Aorta (tissue), 5 donors: ENCODE measurements at regions not wholly inside any gene's neighbourhood (a gene's known extent, or its start where the extent isn't known, plus 50 kb on each side); places are given as distances from the start of the nearest gene placed in this dataset.

Source experiments
- ATAC-seq: fragments of 200-7000 bp; cut with Tn5 transposase; one replicate; pipeline ENCODE4 v1.9.1; 2022; ENCODE audit warnings: moderate library complexity; ENCODE audit not compliant: low FRiP score
- DNase-seq, 2 donors: peaks; one replicate each; pipeline ENCODE4 v3.0.0-alpha.2; 2020
- H3K27ac ChIP-seq, 2 donors: one replicate each; pipeline ENCODE4 v1.5.1; 2013; ENCODE audit warnings: low read length in 2 of 2, mild to moderate bottlenecking in 2 of 2, moderate library complexity in 2 of 2, control low read depth in 1 of 2, inconsistent platforms in 1 of 2, low read depth in 1 of 2
- H3K27me3 ChIP-seq, 2 donors: one replicate each; pipeline ENCODE4 v1.6.1; 2013; ENCODE audit warnings: control low read depth in 1 of 2, low read length in 1 of 2, mild to moderate bottlenecking in 1 of 2, moderate library complexity in 1 of 2; ENCODE audit not compliant: insufficient read depth in 2 of 2, control insufficient read depth in 1 of 2
- H3K36me3 ChIP-seq, 2 donors: one replicate each; pipeline ENCODE4 v1.6.1; 2013; ENCODE audit warnings: control low read depth in 1 of 2, low read length in 1 of 2, mild to moderate bottlenecking in 1 of 2; ENCODE audit not compliant: insufficient read depth in 2 of 2, control insufficient read depth in 1 of 2
- H3K4me1 ChIP-seq, 2 donors: one replicate each; pipeline ENCODE4 v1.6.1; 2013; ENCODE audit warnings: low read length in 2 of 2, control low read depth in 1 of 2, mild to moderate bottlenecking in 1 of 2, moderate library complexity in 1 of 2; ENCODE audit not compliant: insufficient read depth in 2 of 2, control insufficient read depth in 1 of 2
- H3K4me3 ChIP-seq, 2 donors: one replicate each; pipeline ENCODE4 v1.5.1; 2013; ENCODE audit warnings: low read length in 2 of 2, control low read depth in 1 of 2, mild to moderate bottlenecking in 1 of 2
- H3K9me3 ChIP-seq: one replicate; pipeline ENCODE4 v1.6.1; 2013; ENCODE audit warnings: mild to moderate bottlenecking, low read length; ENCODE audit not compliant: control insufficient read depth
- WGBS, 2 donors: extraction: QIAGEN DNeasy Blood & Tissue Kit; methylation state at CpG; one replicate each; pipeline ENCODE4 v1.1.7; 2013; 5-methylcytosine and 5-hydroxymethylcytosine counted together
- intact Hi-C, 2 donors: fragments of 100-400 bp; cut with DNase I; formaldehyde crosslinking; loops; one replicate each; pipeline versions ENCODE4 v1.14.2 to v1.15.0; 2022
- donor health status: healthy with polysubstance abuse.
- donor health status: Bipolar disorder and iron deficiency.
- donor health status: DM: no; HTN: no; CAD: no.
- donor health status: DM: no; HTN: no; CAD: no.
- donor health status: DM: yes; HTN: yes; CAD: no.

DNA sequence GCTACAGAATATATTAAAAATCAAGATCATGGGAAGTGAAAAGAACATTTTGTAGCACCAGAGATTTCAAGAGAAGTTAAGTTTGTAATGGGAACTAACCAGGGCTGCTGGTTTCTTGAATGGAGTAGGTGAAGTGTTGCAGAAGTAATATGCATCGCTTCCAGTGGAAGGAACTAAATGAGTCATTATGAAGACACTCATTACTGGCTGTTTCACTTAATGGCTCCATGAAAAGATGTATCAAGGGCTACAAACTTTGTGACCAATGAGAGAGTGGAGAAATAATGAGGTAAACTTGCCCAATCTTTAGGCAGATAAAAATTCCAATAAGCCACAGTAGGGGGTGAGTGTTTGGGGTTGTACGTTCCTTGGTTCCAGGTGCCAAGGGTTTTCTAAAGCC, 380.4 kb upstream of the POU3F3 start:
- DNase-seq: no peak
- WGBS, 2 donors: 90 to 91% methylated on average over 2 of the region's 2 CpGs
- H3K27ac ChIP-seq: no peak overlapping the region
- intact Hi-C loops: no loop called here
- no peaks in the 10 kb centered on the region for H3K27me3 ChIP-seq
- no peak for ATAC-seq
- no peaks in the 10 kb centered on the region for H3K36me3 ChIP-seq
- no peak overlapping the region for H3K4me3 ChIP-seq
- no peaks in the 10 kb centered on the region for H3K9me3 ChIP-seq
- no peaks in the 10 kb centered on the region for H3K4me1 ChIP-seq

GRCh38 chr2:104474716-104475115, 379.2 kb upstream of the POU3F3 start:
- Histone ChIP-seq H3K36me3 (no peaks in the 10 kb centered on the region), H3K4me3 (no peak overlapping the region), H3K4me1 (no peaks in the 10 kb centered on the region), H3K27me3 (no peaks in the 10 kb centered on the region), H3K9me3 (no peaks in the 10 kb centered on the region), H3K27ac (no peak overlapping the region)
- DNase-seq: no peak
- ATAC-seq: no peak
- intact Hi-C loops: no loop called here
- 67 to 75% methylated on average over 6 of the region's 6 CpGs for WGBS, 2 donors

DNA sequence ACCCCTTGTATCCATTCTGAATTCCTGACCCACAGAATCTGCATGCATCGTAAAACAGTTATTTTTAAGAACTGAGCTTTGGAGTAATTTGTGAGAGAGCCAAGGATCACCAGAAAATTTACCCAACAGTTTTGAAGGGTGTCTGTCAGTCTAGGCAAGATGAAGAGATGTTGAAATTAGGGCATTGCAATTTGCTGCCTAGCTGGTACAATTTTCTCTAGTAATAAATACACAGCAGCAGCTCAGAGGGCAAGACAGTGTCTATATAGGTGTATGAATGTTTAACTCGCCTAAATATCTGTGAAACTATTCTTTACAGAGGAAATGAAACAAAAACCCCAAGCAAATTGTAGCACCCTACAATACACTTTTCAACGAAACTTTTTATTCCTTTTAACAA, 377.8 kb upstream of the POU3F3 start:
- intact Hi-C loops: no loop called here

DNA sequence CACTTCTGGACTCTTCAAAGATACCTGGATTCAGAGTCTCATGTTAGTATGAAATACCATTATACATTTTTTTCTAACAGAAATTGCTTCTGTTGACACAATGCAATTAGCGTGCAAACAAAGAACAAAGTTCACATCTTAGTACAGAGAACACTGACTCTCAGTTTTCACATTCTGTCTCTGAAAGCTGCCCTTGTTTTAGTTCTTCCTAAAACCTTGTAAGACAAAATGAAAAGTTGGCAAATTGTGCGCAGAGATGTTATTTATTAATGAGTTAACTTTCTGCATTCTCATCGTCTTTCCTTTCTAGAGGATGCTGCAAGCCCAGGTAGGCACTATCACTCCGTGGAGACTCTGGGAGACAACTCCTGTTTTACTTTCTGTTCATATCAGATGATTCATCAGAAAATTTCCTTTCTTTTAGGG, 377.3 kb upstream of the POU3F3 start:
- no peaks in the 10 kb centered on the region for H3K27me3 ChIP-seq
- WGBS, 2 donors: 86 to 89% methylated on average over 4 of the region's 4 CpGs
- ATAC-seq: no peak
- no peaks in the 10 kb centered on the region for H3K36me3 ChIP-seq
- no peaks in the 10 kb centered on the region for H3K9me3 ChIP-seq
- H3K4me1 ChIP-seq: no peaks in the 10 kb centered on the region
- no peak overlapping the region for H3K27ac ChIP-seq
- no peak for DNase-seq
- intact Hi-C loops: no loop called here
- H3K4me3 ChIP-seq: no peak overlapping the region

More for the DNA sequence above, 377.8 kb upstream of the POU3F3 start:
- no peaks in the 10 kb centered on the region for H3K9me3 ChIP-seq
- no peak for ATAC-seq
- no peaks in the 10 kb centered on the region for H3K27me3 ChIP-seq
- WGBS, 2 donors: 60 to 76% methylated on average over 3 of the region's 3 CpGs
- no peaks in the 10 kb centered on the region for H3K36me3 ChIP-seq
- no peak overlapping the region for H3K4me3 ChIP-seq
- H3K4me1 ChIP-seq: no peaks in the 10 kb centered on the region
- no peak overlapping the region for H3K27ac ChIP-seq
- no peak for DNase-seq

DNA sequence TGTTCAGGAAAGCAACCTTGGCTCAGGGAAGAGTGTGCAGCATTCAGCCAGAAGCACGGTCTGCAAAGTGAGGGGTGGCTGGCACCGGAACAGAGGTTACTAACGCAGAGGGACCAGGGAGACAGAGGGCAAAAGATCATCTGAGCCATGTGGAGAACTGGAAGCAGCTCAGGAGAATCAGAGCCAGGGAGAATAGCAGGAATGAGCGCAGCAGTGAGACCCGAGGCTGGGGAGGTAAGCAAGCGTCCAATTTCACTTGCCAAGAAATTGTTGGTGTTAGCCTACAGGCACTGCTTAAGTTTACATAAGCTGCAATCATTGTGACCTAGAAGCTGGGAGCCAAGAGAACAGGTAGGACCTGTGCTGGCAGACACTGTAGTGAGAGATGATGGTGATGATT, 372.6 kb upstream of the POU3F3 start:
- WGBS, 2 donors: 68 to 76% methylated on average over 6 of the region's 6 CpGs

GRCh38 chr2:104487366-104487765, 366.5 kb upstream of the POU3F3 start:
- no peaks in the 10 kb centered on the region for H3K9me3 ChIP-seq
- intact Hi-C loops: no loop called here
- H3K4me3 ChIP-seq: no peak overlapping the region
- H3K36me3 ChIP-seq: no peaks in the 10 kb centered on the region
- no peak overlapping the region for H3K27ac ChIP-seq
- no peak for ATAC-seq
- no peaks in the 10 kb centered on the region for H3K4me1 ChIP-seq
- DNase-seq: no peak
- H3K27me3 ChIP-seq: peaks cover 0 to 3% of the 10 kb centered on the region in 2 donors
- 85 to 86% methylated on average over 4 of the region's 4 CpGs for WGBS, 2 donors

More for the DNA sequence above, 372.6 kb upstream of the POU3F3 start:
- no peak overlapping the region for H3K27ac ChIP-seq
- intact Hi-C loops: no loop called here
- ATAC-seq (no peak), DNase-seq (no peak)
- H3K4me1 ChIP-seq: no peaks in the 10 kb centered on the region
- peaks cover 0 to 3% of the 10 kb centered on the region in 2 donors for H3K27me3 ChIP-seq
- H3K36me3 ChIP-seq: no peaks in the 10 kb centered on the region
- H3K4me3 ChIP-seq: no peak overlapping the region
- no peaks in the 10 kb centered on the region for H3K9me3 ChIP-seq

DNA sequence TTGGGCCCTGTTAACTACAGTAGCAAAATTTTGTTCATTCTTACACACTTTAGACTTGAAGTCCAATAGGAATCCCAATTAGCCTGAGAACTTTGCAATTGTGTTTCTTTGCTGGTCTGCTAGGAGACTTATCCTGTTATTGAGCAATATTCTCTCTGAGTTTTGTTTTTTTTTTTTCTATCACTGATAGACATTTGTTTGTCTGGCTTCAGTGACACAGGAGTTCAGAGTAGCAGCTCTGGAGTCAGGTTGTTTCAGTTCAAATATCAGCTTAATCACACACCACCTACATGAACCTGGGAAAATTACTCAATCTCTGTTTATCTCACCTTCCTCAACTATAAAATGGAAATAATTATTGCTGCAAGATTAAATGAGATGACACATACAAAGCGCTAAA, 360.2 kb upstream of the POU3F3 start:
- ATAC-seq (no peak), DNase-seq (no peak)
- H3K4me1 ChIP-seq: no peaks in the 10 kb centered on the region
- no peak overlapping the region for H3K4me3 ChIP-seq
- 54 to 57% methylated on average over 1 of the region's 1 CpG for WGBS, 2 donors
- H3K27ac ChIP-seq: no peak overlapping the region
- H3K27me3 ChIP-seq: no peaks in the 10 kb centered on the region
- no peaks in the 10 kb centered on the region for H3K36me3 ChIP-seq
- no peaks in the 10 kb centered on the region for H3K9me3 ChIP-seq
- intact Hi-C loops: no loop called here

GRCh38 chr2:104501342-104501741, 352.6 kb upstream of the POU3F3 start:
- no peak for ATAC-seq
- DNase-seq: no peak
- H3K4me3 ChIP-seq: no peak overlapping the region
- no peak overlapping the region for H3K27ac ChIP-seq
- H3K9me3 ChIP-seq: no peaks in the 10 kb centered on the region
- H3K36me3 ChIP-seq: no peaks in the 10 kb centered on the region
- no peaks in the 10 kb centered on the region for H3K27me3 ChIP-seq
- H3K4me1 ChIP-seq: no peaks in the 10 kb centered on the region
- intact Hi-C loops: no loop called here
- WGBS, 2 donors: 92 to 94% methylated on average over 6 of the region's 6 CpGs

- H3K9me3 ChIP-seq: no peaks in the 10 kb centered on the region
These were observed 352.0 kb upstream of the POU3F3 start for GRCh38 chr2:104501929-104502328.

More at GRCh38 chr2:104501929-104502328, 352.0 kb upstream of the POU3F3 start:
- Histone ChIP-seq H3K4me3 (no peak overlapping the region), H3K27me3 (no peaks in the 10 kb centered on the region), H3K36me3 (no peaks in the 10 kb centered on the region), H3K27ac (no peak overlapping the region), H3K4me1 (no peaks in the 10 kb centered on the region)
- WGBS, 2 donors: 79 to 85% methylated on average over 14 of the region's 14 CpGs
- ATAC-seq: no peak
- DNase-seq: no peak
- intact Hi-C loops: no loop called here
